SK-N-SH (cell line): ENCODE measurements at regions not wholly inside any gene's neighbourhood (a gene's known extent, or its start where the extent isn't known, plus 50 kb on each side); places are given as distances from the start of the nearest gene placed in this dataset.

Experiments used
- CTCF ChIP-seq: fragments of 200-600 bp; sonication (generic); IDR thresholded peaks from 2 replicates; pipeline ENCODE4 v1.6.1; 2017; ENCODE audit warnings: antibody characterized with exemption, mild to moderate bottlenecking, moderate library complexity
- EP300 ChIP-seq, 2 experiments: IDR thresholded peaks; 2 replicates each; pipeline versions ENCODE4 v1.4.0 to v1.6.1; 2012; ENCODE audit warnings: borderline replicate concordance in 1 of 2, low read depth in 1 of 2, low read length in 1 of 2
- EZH2phosphoT487 ChIP-seq: fragments of 200-600 bp; sonication (generic); IDR thresholded peaks from 2 replicates; pipeline ENCODE4 v1.6.1; 2017; ENCODE audit warnings: low read depth, mixed run types, mild to moderate bottlenecking, antibody characterized with exemption, moderate library complexity, borderline replicate concordance
- RAD21 ChIP-seq: IDR thresholded peaks from 2 replicates; pipeline ENCODE4 v1.6.1; 2012; ENCODE audit warnings: mild to moderate bottlenecking, low read length

- TF ChIP-seq EP300 (IDR thresholded peaks at IDR 0.05; ENCODE audit: borderline replicate concordance in 1 of 2, low read depth in 1 of 2, low read length in 1 of 2) (no peak), RAD21 (no peak), CTCF (no peak), EZH2phosphoT487 (no peak)
These were observed 1074.7 kb downstream of the TSN start for GRCh38 chr2:122830157-122830556.
